NT2/D1 (cell line): ENCODE measurements at regions not wholly inside any gene's neighbourhood (a gene's known extent, or its start where the extent isn't known, plus 50 kb on each side); places are given as distances from the start of the nearest gene placed in this dataset.

Experiments
- SUZ12 ChIP-seq: IDR thresholded peaks from 2 replicates; pipeline ENCODE4 v1.6.1; 2011; ENCODE audit not compliant: insufficient read length, insufficient read depth; ENCODE audit errors: extremely low read depth
- YY1 ChIP-seq: IDR thresholded peaks from 2 replicates; pipeline ENCODE4 v1.6.1; 2011; ENCODE audit not compliant: insufficient read length, insufficient read depth
- ZNF274 ChIP-seq: IDR thresholded peaks from 2 replicates; pipeline ENCODE4 v1.6.1; 2011; ENCODE audit warnings: mild to moderate bottlenecking, low read depth, low read length

- TF ChIP-seq SUZ12 = no peak
- TF ChIP-seq YY1 = no peak
- no peak for TF ChIP-seq ZNF274
These were observed 205.5 kb upstream of the FOXF1 start for GRCh38 chr16:86304868-86305267.
